NOMO-1 treated with dmso at 0.1 percent for 144 hours (cell line): ENCODE measurements at regions not wholly inside any gene's neighbourhood (a gene's known extent, or its start where the extent isn't known, plus 50 kb on each side); places are given as distances from the start of the nearest gene placed in this dataset.
A peak's percentile ranks its signal among the peaks of the same experiment; 100 is the strongest.

Source experiments
- DNase-seq: peaks from one replicate; lab custom pipeline; 2025; ENCODE audit not compliant: unreplicated experiment; lab: John Stamatoyannopoulos, UW

GRCh38 chrX:38856670-38857265 lies 55.5 kb downstream of the MID1IP1 start:
- DNase-seq, result peak; percentile 22

- no peak for DNase-seq
These were observed 56.7 kb downstream of the MID1IP1 start for GRCh38 chrX:38857736-38858523.

- no peak for DNase-seq
These were observed 58.3 kb downstream of the MID1IP1 start for GRCh38 chrX:38859602-38860001.

GRCh38 chrX:38860106-38861013 lies 59.1 kb downstream of the MID1IP1 start:
- DNase-seq, result no peak

- DNase-seq, result no peak
These were observed 60.2 kb downstream of the MID1IP1 start for GRCh38 chrX:38861489-38861888.

- DNase-seq, result no peak
These were observed 60.8 kb downstream of the MID1IP1 start for GRCh38 chrX:38862100-38862499.

GRCh38 chrX:38864165-38864564 lies 62.9 kb downstream of the MID1IP1 start:
- DNase-seq, result no peak

- DNase-seq, result no peak
These were observed 67.1 kb downstream of the MID1IP1 start for GRCh38 chrX:38868321-38868720.

- DNase-seq, result peak; percentile 45
These were observed 67.7 kb downstream of the MID1IP1 start for GRCh38 chrX:38868941-38869401.

GRCh38 chrX:38870361-38870895 lies 69.2 kb downstream of the MID1IP1 start:
- no peak for DNase-seq

- no peak for DNase-seq
These were observed 70.1 kb downstream of the MID1IP1 start for GRCh38 chrX:38871129-38872029.

GRCh38 chrX:38877366-38877765 lies 76.1 kb downstream of the MID1IP1 start:
- no peak for DNase-seq

GRCh38 chrX:38878641-38879340 lies 77.5 kb downstream of the MID1IP1 start:
- DNase-seq, result no peak

GRCh38 chrX:38879631-38880220 lies 78.5 kb downstream of the MID1IP1 start:
- no peak for DNase-seq

- no peak for DNase-seq
These were observed 79.1 kb downstream of the MID1IP1 start for GRCh38 chrX:38880296-38880854.

- DNase-seq, result no peak
These were observed 79.8 kb downstream of the MID1IP1 start for GRCh38 chrX:38881066-38881465.

- peak; percentile 30 for DNase-seq
These were observed 80.5 kb downstream of the MID1IP1 start for GRCh38 chrX:38881727-38882126.

- DNase-seq, result no peak
These were observed 81.8 kb downstream of the MID1IP1 start for GRCh38 chrX:38882894-38883626.
